BJ (cell line): ENCODE measurements at regions not wholly inside any gene's neighbourhood (a gene's known extent, or its start where the extent isn't known, plus 50 kb on each side); places are given as distances from the start of the nearest gene placed in this dataset.
"Not testable (repeated sequence)": the region's sequence is repeated elsewhere in the genome, so short reads cannot be mapped to it uniquely, and the experiment has no call there.

Experiments
- CTCF ChIA-PET: fragments of 350-600 bp; formaldehyde crosslinking; extraction: SDS; loops from one replicate; lab custom pipeline; 2021; ENCODE audit warnings: antibody characterized with exemption, inconsistent platforms; lab: Yijun Ruan, JAX
- POLR2A ChIA-PET: fragments of 300-600 bp; sonication (Branson Sonifier 250); formaldehyde crosslinking; extraction: SDS; loops from one replicate; lab custom pipeline; 2021; ENCODE audit warnings: antibody characterized with exemption; lab: Charles Lee
- DNase-seq: peaks from one replicate; pipeline ENCODE4 v3.0.0-alpha.2; 2011; ENCODE audit warnings: low read depth
- H3K27me3 ChIP-seq: 2 replicates; pipeline ENCODE4 v1.6.0; 2011; ENCODE audit warnings: low read length; ENCODE audit not compliant: control insufficient read depth, insufficient read depth
- H3K36me3 ChIP-seq: 2 replicates; pipeline ENCODE4 v1.5.1; 2011; ENCODE audit warnings: low read length; ENCODE audit not compliant: control insufficient read depth, insufficient read depth
- H3K4me3 ChIP-seq: 2 replicates; pipeline ENCODE4 v1.5.1; 2011; ENCODE audit warnings: low read depth, mild to moderate bottlenecking, control low read depth, low read length
- TF ChIP-seq, protein P1 (sequence below): IDR thresholded peaks from 2 replicates; pipeline ENCODE4 v1.5.1; 2011; ENCODE audit warnings: low read depth, mild to moderate bottlenecking, control low read depth, inconsistent platforms, low read length, moderate library complexity; ENCODE audit not compliant: insufficient read depth

DNA sequence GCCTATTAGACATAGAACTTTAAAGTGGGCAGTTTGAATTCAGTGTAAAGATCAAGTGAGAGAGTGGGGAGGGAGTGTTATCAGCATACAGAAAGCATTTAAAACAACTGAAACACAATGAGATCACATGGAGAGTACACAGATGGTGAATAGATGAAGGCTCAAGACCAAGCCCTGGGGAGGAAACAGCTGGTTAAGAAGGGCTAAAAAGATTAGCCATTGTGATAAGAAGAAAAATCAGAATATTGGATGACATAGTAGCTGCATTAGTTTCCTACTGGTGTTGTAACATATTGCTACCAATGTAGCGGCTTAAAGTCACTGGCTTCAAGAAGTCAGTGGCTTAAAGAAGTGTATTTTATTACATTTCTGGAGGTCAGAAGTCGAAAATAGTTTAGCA, 443.4 kb upstream of the RGS18 start:
- TF ChIP-seq, protein P1, sequence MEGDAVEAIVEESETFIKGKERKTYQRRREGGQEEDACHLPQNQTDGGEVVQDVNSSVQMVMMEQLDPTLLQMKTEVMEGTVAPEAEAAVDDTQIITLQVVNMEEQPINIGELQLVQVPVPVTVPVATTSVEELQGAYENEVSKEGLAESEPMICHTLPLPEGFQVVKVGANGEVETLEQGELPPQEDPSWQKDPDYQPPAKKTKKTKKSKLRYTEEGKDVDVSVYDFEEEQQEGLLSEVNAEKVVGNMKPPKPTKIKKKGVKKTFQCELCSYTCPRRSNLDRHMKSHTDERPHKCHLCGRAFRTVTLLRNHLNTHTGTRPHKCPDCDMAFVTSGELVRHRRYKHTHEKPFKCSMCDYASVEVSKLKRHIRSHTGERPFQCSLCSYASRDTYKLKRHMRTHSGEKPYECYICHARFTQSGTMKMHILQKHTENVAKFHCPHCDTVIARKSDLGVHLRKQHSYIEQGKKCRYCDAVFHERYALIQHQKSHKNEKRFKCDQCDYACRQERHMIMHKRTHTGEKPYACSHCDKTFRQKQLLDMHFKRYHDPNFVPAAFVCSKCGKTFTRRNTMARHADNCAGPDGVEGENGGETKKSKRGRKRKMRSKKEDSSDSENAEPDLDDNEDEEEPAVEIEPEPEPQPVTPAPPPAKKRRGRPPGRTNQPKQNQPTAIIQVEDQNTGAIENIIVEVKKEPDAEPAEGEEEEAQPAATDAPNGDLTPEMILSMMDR: no peak
- ChIA-PET POLR2A (no interaction called here), CTCF (no interaction called here)
- Histone ChIP-seq H3K27me3 (no peaks in the 10 kb centered on the region), H3K4me3 (no peak overlapping the region), H3K36me3 (no peaks in the 10 kb centered on the region)
- DNase-seq: no peak

DNA sequence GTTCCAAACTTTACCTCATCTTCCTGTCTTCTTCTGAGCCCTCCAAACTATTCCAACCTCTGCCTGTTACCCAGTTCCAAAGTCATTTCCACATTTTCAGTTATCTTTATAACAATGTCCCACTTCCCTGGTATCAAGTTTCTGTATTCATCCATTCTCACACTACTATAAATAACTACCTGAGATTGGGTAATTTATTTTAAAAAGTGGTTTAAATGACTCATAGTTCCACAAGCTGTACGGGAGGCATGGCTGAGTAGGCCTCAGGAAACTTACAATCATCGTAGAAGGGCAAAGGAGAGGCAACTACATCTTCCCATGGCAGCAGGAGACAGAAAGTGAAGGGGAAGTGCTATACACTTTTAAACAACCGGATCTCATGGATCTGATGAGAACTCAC, 428.5 kb upstream of the RGS18 start:
- CTCF ChIA-PET: no interaction called here
- Histone ChIP-seq H3K36me3 (no peaks in the 10 kb centered on the region), H3K4me3 (no peak overlapping the region), H3K27me3 (no peaks in the 10 kb centered on the region)
- TF ChIP-seq, protein P1: no peak
- POLR2A ChIA-PET: no interaction called here
- no peak for DNase-seq

DNA sequence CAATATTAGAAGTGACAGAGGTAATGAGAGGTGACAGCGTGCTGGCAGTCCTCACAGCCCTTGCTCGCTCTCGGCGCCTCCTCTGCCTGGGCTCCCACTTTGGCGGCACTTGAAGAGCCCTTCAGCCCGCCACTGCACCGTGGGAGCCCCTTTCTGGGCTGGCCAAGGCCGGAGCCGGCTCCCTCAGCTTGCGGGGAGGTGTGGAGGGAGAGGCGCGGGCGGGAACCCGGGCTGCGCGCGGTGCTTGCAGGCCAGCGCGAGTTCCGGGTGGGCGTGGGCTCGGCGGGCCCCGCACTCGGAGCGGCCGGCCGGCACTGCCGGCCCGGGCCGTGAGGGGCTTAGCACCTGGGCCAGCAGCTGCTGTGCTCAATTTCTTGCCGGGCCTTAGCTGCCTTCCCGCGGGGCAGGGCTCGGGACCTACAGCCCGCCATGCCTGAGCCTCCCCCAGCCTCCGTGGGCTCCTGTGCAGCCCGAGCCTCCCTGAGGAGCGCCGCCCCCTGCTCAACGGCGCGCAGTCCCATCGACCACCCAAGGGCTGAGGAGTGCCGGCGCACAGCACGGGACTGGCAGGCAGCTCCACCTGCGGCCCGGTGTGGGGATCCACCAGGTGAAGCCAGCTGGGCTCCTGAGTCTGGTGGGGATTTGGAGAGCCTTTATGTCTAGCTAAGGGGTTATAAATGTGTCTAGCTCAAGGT, 426.5 kb upstream of the RGS18 start:
- POLR2A ChIA-PET, H3K36me3 ChIP-seq, H3K27me3 ChIP-seq, H3K4me3 ChIP-seq, DNase-seq, CTCF ChIA-PET: not testable (repeated sequence)

DNA sequence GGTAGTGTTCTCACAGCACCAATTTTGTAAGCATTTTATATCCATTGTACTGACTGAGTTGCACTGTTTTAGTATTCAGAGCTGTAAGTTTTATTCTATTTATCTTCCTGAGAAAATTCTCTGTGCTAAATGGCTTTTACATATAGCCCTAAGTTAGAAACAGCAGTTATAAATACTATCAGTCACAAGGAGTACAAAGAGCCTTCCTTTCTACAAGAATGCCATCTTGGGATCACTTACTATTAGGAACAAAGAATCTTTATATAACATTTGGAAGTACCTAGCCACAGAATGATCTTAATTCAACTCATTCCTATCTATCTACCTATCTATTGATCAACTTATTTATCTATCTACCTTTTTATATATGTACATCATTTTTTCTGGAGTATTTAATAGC, 423.9 kb upstream of the RGS18 start:
- ChIA-PET POLR2A (no interaction called here), CTCF (no interaction called here)
- DNase-seq: no peak
- Histone ChIP-seq H3K4me3 (no peak overlapping the region), H3K27me3 (no peaks in the 10 kb centered on the region), H3K36me3 (no peaks in the 10 kb centered on the region)
- TF ChIP-seq, protein P1: no peak

DNA sequence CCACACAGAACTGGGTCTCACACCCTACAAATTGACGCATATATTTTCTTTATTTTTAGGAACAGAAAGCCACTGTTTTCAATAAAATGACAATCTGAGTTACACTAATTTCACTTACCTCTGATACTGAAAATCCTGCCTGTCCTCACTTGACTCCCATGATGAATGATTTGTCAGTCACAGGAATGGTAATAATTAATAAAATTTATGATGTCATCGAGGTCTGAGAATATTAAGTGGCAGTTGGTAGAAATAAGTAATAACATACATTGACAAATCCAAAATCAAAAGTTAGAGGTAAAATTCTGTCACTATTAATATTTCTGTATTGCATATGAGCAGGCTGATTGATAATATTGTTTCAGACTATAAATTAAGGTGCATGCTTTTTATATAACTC, 418.7 kb upstream of the RGS18 start:
- Histone ChIP-seq H3K27me3 (no peaks in the 10 kb centered on the region), H3K36me3 (no peaks in the 10 kb centered on the region), H3K4me3 (no peak overlapping the region)
- POLR2A ChIA-PET: no interaction called here
- CTCF ChIA-PET: no interaction called here
- DNase-seq: no peak
- TF ChIP-seq, protein P1: no peak

DNA sequence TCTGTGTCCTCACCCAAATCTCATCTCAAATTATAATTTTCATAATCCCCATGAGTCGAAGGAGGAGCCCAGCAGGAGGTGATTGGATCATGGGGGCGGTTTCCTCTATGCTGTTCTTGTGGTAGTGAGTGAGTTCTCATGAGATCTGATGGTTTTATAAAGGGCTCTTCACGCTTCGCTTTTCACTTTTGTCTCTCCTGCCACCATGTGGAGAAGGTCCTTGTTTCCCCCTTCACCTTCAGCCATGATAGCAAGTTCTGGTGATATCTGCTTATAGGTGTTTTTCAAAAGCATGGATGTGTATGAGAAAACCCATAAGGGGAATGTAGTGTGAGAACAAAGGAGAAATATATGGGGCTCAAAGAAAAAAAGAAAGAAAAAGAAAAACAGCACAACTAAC, 405.9 kb upstream of the RGS18 start:
- DNase-seq: no peak
- CTCF ChIA-PET: interaction anchor here (0.6 kb wide), 1 partner anchor 878 kb away, joined by 3 read pairs; no protein-coding TSS in a partner anchor

More for the DNA sequence above, 405.9 kb upstream of the RGS18 start:
- Histone ChIP-seq H3K4me3 (no peak overlapping the region), H3K36me3 (no peaks in the 10 kb centered on the region), H3K27me3 (no peaks in the 10 kb centered on the region)
- TF ChIP-seq, protein P1: no peak
- POLR2A ChIA-PET: no interaction called here
